ENCODE measurements at regions not wholly inside any gene's neighbourhood (a gene's known extent, or its start where the extent isn't known, plus 50 kb on each side); places are given as distances from the start of the nearest gene placed in this dataset.
"Not testable (repeated sequence)": the region's sequence is repeated elsewhere in the genome, so short reads cannot be mapped to it uniquely, and the experiment has no call there.

- not testable (repeated sequence) for TF ChIP-seq PATZ1, BACH2 (CRISPR knock-in tag; IDR thresholded peaks at IDR 0.05; ENCODE audit: borderline replicate concordance)
Observed at GRCh38 chr17:30714825-30715622, 109.5 kb downstream of the CRLF3 start.

Measured in SK-N-SH treated with all-trans-retinoic acid at 6 μM for 48 hours (cell line).